Mesendoderm (in vitro differentiated cells): ENCODE measurements at regions not wholly inside any gene's neighbourhood (a gene's known extent, or its start where the extent isn't known, plus 50 kb on each side); places are given as distances from the start of the nearest gene placed in this dataset.

Experiments
- DNase-seq: peaks from one replicate; pipeline ENCODE4 v3.0.0; 2013
- H2AK5ac ChIP-seq: 2 replicates; pipeline ENCODE4 v1.6.1; 2013; ENCODE audit warnings: low read length, inconsistent platforms
- H2BK120ac ChIP-seq: 2 replicates; pipeline ENCODE4 v1.6.1; 2013; ENCODE audit warnings: low read depth, mild to moderate bottlenecking, low read length, moderate library complexity, mixed read lengths
- H2BK15ac ChIP-seq: replicated peaks from 2 replicates; pipeline ENCODE4 v1.6.1; 2013; ENCODE audit warnings: low read depth, mild to moderate bottlenecking, moderate library complexity
- H2BK5ac ChIP-seq: 2 replicates; pipeline ENCODE4 v1.6.1; 2013; ENCODE audit warnings: low read length, inconsistent platforms
- H3K18ac ChIP-seq: 2 replicates; pipeline ENCODE4 v1.6.1; 2013; ENCODE audit warnings: mild to moderate bottlenecking, low read length, mixed read lengths
- H3K23ac ChIP-seq: one replicate; pipeline ENCODE4 v1.6.1; 2013; ENCODE audit warnings: low read length
- H3K27ac ChIP-seq: 2 replicates; pipeline ENCODE4 v1.5.1; 2013; ENCODE audit warnings: low read depth, mild to moderate bottlenecking, inconsistent platforms, low read length, moderate library complexity
- H3K27me3 ChIP-seq: 2 replicates; pipeline ENCODE4 v1.6.1; 2013; ENCODE audit warnings: low read length, control low read depth, mild to moderate bottlenecking, inconsistent platforms; ENCODE audit not compliant: insufficient read depth, poor library complexity
- H3K36me3 ChIP-seq: 2 replicates; pipeline ENCODE4 v1.6.1; 2013; ENCODE audit warnings: low read length, inconsistent platforms; ENCODE audit not compliant: control insufficient read depth, insufficient read depth
- H3K4ac ChIP-seq: one replicate; pipeline ENCODE4 v1.6.1; 2013; ENCODE audit warnings: low read depth, mild to moderate bottlenecking, low read length, moderate library complexity
- H3K4me1 ChIP-seq: 2 replicates; pipeline ENCODE4 v1.6.1; 2013; ENCODE audit warnings: low read depth, low read length, inconsistent platforms; ENCODE audit not compliant: control insufficient read depth
- H3K4me2 ChIP-seq: 2 replicates; pipeline ENCODE4 v1.6.1; 2013; ENCODE audit warnings: low read length
- H3K4me3 ChIP-seq: 2 replicates; pipeline ENCODE4 v1.5.1; 2013; ENCODE audit warnings: mild to moderate bottlenecking, low read length
- H3K56ac ChIP-seq: one replicate; pipeline ENCODE4 v1.6.1; 2013; ENCODE audit warnings: low read length
- H3K79me1 ChIP-seq: 2 replicates; pipeline ENCODE4 v1.6.1; 2013; ENCODE audit warnings: low read length, inconsistent platforms
- H3K79me2 ChIP-seq: 2 replicates; pipeline ENCODE4 v1.6.1; 2013; ENCODE audit warnings: mild to moderate bottlenecking, low read length; ENCODE audit not compliant: control insufficient read depth, insufficient read depth
- H3K9ac ChIP-seq: 2 replicates; pipeline ENCODE4 v1.6.1; 2013; ENCODE audit warnings: low read length, inconsistent platforms
- H4K5ac ChIP-seq: one replicate; pipeline ENCODE4 v1.6.1; 2013; ENCODE audit warnings: low read length
- H4K8ac ChIP-seq: one replicate; pipeline ENCODE4 v1.6.1; 2013; ENCODE audit warnings: low read depth, mild to moderate bottlenecking, control low read depth, low read length, moderate library complexity
- WGBS: extraction: QIAGEN DNeasy Blood & Tissue Kit; methylation state at CpG from one replicate; pipeline ENCODE4 v1.1.7; 2013; ENCODE audit warnings: low lambda C conversion rate, missing lambda C conversion rate; ENCODE audit not compliant: insufficient coverage; ENCODE audit errors: extremely low coverage; 5-methylcytosine and 5-hydroxymethylcytosine counted together

DNA sequence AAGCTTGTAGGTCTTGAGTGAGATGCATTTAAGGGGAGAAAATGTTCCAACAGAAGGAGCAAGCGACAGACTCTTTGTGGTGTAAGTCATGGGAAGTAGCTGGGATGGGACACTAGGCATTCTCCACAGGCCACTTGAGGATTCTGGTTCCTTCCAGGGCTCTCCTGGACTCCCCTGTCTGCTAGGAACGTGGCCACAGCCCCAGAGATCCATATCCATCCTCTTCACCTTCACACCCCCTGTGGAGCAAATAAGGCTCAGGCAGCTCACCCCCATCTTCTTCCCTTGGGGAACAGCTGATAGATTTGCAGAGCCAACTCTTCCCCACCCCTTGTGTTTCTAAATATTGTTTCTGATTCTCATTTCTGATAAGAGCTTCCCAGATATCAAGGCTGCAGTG, 482.6 kb upstream of the MKI67 start:
- no peak overlapping the region for H3K18ac ChIP-seq
- H2BK120ac ChIP-seq: no peak overlapping the region
- no peak overlapping the region for H3K9ac ChIP-seq
- H3K4me1 ChIP-seq: no peaks in the 10 kb centered on the region
- no peak overlapping the region for H4K8ac ChIP-seq
- H3K4me3 ChIP-seq: no peak overlapping the region
- no peak overlapping the region for H2BK15ac ChIP-seq
- no peak overlapping the region for H3K27ac ChIP-seq
- H3K27me3 ChIP-seq: no peaks in the 10 kb centered on the region
- H3K23ac ChIP-seq: no peak overlapping the region
- H3K4me2 ChIP-seq: no peak overlapping the region
- no peak overlapping the region for H3K4ac ChIP-seq
- no peaks in the 10 kb centered on the region for H3K79me2 ChIP-seq
- no peaks in the 10 kb centered on the region for H3K79me1 ChIP-seq
- DNase-seq: no peak
- H3K36me3 ChIP-seq: no peaks in the 10 kb centered on the region
- H4K5ac ChIP-seq: no peak overlapping the region
- H2BK5ac ChIP-seq: no peak overlapping the region
- WGBS: no CpG with 5 or more reads among the region's 2 CpGs
- no peak overlapping the region for H2AK5ac ChIP-seq
- no peak overlapping the region for H3K56ac ChIP-seq

GRCh38 chr10:128609460-128609859, 483.2 kb upstream of the MKI67 start:
- Histone ChIP-seq H3K56ac (no peak overlapping the region), H3K4me3 (no peak overlapping the region), H3K4me1 (no peaks in the 10 kb centered on the region), H3K23ac (no peak overlapping the region), H2BK5ac (no peak overlapping the region), H3K79me2 (no peaks in the 10 kb centered on the region), H3K27ac (no peak overlapping the region), H3K4me2 (no peak overlapping the region), H4K8ac (no peak overlapping the region), H3K18ac (no peak overlapping the region), H2BK120ac (no peak overlapping the region), H3K27me3 (no peaks in the 10 kb centered on the region), H2BK15ac (no peak overlapping the region), H3K4ac (no peak overlapping the region), H3K79me1 (no peaks in the 10 kb centered on the region), H2AK5ac (no peak overlapping the region), H3K9ac (no peak overlapping the region), H3K36me3 (no peaks in the 10 kb centered on the region), H4K5ac (no peak overlapping the region)
- DNase-seq: no peak
- no CpG with 5 or more reads among the region's 4 CpGs for WGBS

- Histone ChIP-seq H3K79me2 (no peaks in the 10 kb centered on the region), H2BK120ac (no peak overlapping the region), H3K4me2 (no peak overlapping the region), H2AK5ac (no peak overlapping the region), H3K79me1 (no peaks in the 10 kb centered on the region), H3K23ac (no peak overlapping the region), H3K4ac (no peak overlapping the region), H3K4me1 (no peaks in the 10 kb centered on the region), H2BK15ac (no peak overlapping the region), H3K36me3 (no peaks in the 10 kb centered on the region), H3K27ac (no peak overlapping the region), H2BK5ac (no peak overlapping the region), H4K8ac (no peak overlapping the region), H3K27me3 (no peaks in the 10 kb centered on the region), H3K9ac (no peak overlapping the region), H3K56ac (no peak overlapping the region), H4K5ac (no peak overlapping the region), H3K18ac (no peak overlapping the region), H3K4me3 (no peak overlapping the region)
- DNase-seq: no peak
- no CpG with 5 or more reads among the region's 4 CpGs for WGBS
Measured at GRCh38 chr10:128610113-128610512, 483.9 kb upstream of the MKI67 start.

GRCh38 chr10:128612195-128612594, 486.0 kb upstream of the MKI67 start:
- Histone ChIP-seq H2AK5ac (no peak overlapping the region), H3K4me1 (no peaks in the 10 kb centered on the region)
- no CpG with 5 or more reads among the region's 7 CpGs for WGBS

GRCh38 chr10:128612631-128613030, 486.4 kb upstream of the MKI67 start:
- no peak overlapping the region for H3K9ac ChIP-seq
- H3K79me2 ChIP-seq: no peaks in the 10 kb centered on the region
- no peaks in the 10 kb centered on the region for H3K4me1 ChIP-seq
- no peaks in the 10 kb centered on the region for H3K79me1 ChIP-seq
- H4K5ac ChIP-seq: no peak overlapping the region
- no peak overlapping the region for H3K56ac ChIP-seq
- H3K36me3 ChIP-seq: no peaks in the 10 kb centered on the region
- no peak overlapping the region for H4K8ac ChIP-seq
- H3K4me3 ChIP-seq: no peak overlapping the region
- no peak for DNase-seq
- no peak overlapping the region for H2BK120ac ChIP-seq
- H3K27me3 ChIP-seq: no peaks in the 10 kb centered on the region
- no peak overlapping the region for H3K23ac ChIP-seq
- H2AK5ac ChIP-seq: no peak overlapping the region
- no peak overlapping the region for H2BK5ac ChIP-seq
- no peak overlapping the region for H3K4me2 ChIP-seq
- H2BK15ac ChIP-seq: no peak overlapping the region
- no CpG with 5 or more reads among the region's 9 CpGs for WGBS
- H3K27ac ChIP-seq: no peak overlapping the region
- no peak overlapping the region for H3K4ac ChIP-seq
- H3K18ac ChIP-seq: no peak overlapping the region

More at GRCh38 chr10:128612195-128612594, 486.0 kb upstream of the MKI67 start:
- no peak overlapping the region for H3K18ac ChIP-seq
- no peaks in the 10 kb centered on the region for H3K79me2 ChIP-seq
- no peak overlapping the region for H2BK120ac ChIP-seq
- H3K79me1 ChIP-seq: no peaks in the 10 kb centered on the region
- no peak overlapping the region for H4K8ac ChIP-seq
- H3K4ac ChIP-seq: no peak overlapping the region
- H3K27ac ChIP-seq: no peak overlapping the region
- H3K9ac ChIP-seq: no peak overlapping the region
- DNase-seq: no peak
- H3K56ac ChIP-seq: no peak overlapping the region
- no peak overlapping the region for H4K5ac ChIP-seq
- no peaks in the 10 kb centered on the region for H3K27me3 ChIP-seq
- no peak overlapping the region for H2BK5ac ChIP-seq
- no peaks in the 10 kb centered on the region for H3K36me3 ChIP-seq
- H3K4me2 ChIP-seq: no peak overlapping the region
- no peak overlapping the region for H3K23ac ChIP-seq
- H2BK15ac ChIP-seq: no peak overlapping the region
- H3K4me3 ChIP-seq: no peak overlapping the region

DNA sequence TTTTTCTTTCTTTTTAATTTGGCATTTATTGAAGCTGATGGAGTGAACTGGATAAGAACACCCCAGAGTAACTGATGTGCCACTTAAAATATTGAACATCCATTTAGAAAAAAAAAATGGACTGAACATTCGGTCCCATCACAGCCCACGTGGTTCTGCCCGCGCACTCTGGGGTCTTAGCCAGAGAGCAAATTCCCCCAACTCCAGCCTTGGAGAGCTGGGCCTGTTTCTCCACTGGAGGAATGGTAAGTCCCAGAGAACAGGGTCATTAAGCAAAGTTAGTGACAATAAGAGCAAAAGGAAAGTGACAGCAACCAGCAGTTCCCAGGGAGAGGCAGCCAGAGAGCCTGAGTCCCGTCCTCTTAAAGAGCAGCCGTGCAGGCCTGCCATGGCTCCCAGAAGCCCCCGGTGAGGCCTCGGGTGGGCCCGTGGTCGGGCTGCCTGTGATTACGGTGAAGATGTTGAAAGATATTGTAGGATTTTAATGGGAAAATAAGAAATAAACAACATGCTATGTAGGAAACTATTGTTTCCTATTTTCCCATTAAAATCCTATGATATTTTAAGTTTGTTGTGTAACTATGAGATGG, 487.9 kb upstream of the MKI67 start:
- Histone ChIP-seq H3K27ac (no peak overlapping the region), H3K79me2 (no peaks in the 10 kb centered on the region), H3K18ac (no peak overlapping the region), H4K8ac (no peak overlapping the region), H4K5ac (no peak overlapping the region), H3K4me3 (no peak overlapping the region), H3K56ac (no peak overlapping the region), H3K9ac (no peak overlapping the region), H2BK15ac (no peak overlapping the region), H3K4ac (no peak overlapping the region), H2BK5ac (no peak overlapping the region), H3K4me2 (no peak overlapping the region), H3K27me3 (no peaks in the 10 kb centered on the region), H2BK120ac (no peak overlapping the region), H3K4me1 (no peaks in the 10 kb centered on the region), H3K23ac (no peak overlapping the region), H2AK5ac (no peak overlapping the region), H3K79me1 (no peaks in the 10 kb centered on the region), H3K36me3 (no peaks in the 10 kb centered on the region)
- whole genome bisulfite sequencing: no CpG with 5 or more reads among the region's 11 CpGs
- no peak for DNase-seq
